ENCODE measurements at regions not wholly inside any gene's neighbourhood (a gene's known extent, or its start where the extent isn't known, plus 50 kb on each side); places are given as distances from the start of the nearest gene placed in this dataset.

GRCh38 chr5:58048954-58049353 lies 410.9 kb downstream of the PLK2 start:
- H3K27me3 ChIP-seq, result no peaks in the 10 kb centered on the region
- H3K79me2 ChIP-seq, result no peaks in the 10 kb centered on the region
- H3K9me2 ChIP-seq (replicated peaks; ENCODE audit: insufficient read depth), result no peaks in the 10 kb centered on the region
- no peaks in the 10 kb centered on the region for H4K20me1 ChIP-seq (ENCODE audit: insufficient read depth, poor library complexity, severe bottlenecking)
- 47% methylated on average over 3 of the region's 3 CpGs for WGBS (ENCODE audit: low lambda C conversion rate, missing lambda C conversion rate)
- no peak overlapping the region for H3K27ac ChIP-seq
- no peaks in the 10 kb centered on the region for H3K36me3 ChIP-seq (replicated peaks; ENCODE audit: insufficient read depth, low read depth)
- no peak for DNase-seq (ENCODE audit: low spot score)
- H3K4me2 ChIP-seq, result no peak overlapping the region
- H3K4me3 ChIP-seq, result no peak overlapping the region
- H3K4me1 ChIP-seq (ENCODE audit: insufficient read depth), result no peaks in the 10 kb centered on the region
- no peak overlapping the region for H2AFZ ChIP-seq
- no peaks in the 10 kb centered on the region for H3K9me3 ChIP-seq (ENCODE audit: low read depth)
- TF ChIP-seq CTCF (IDR thresholded peaks at IDR 0.05; ENCODE audit: poor library complexity) (no peak), EZH2 (IDR thresholded peaks at IDR 0.05; ENCODE audit: borderline replicate concordance) (no peak), EZH2phosphoT487 (IDR thresholded peaks at IDR 0.05; ENCODE audit: low read depth, severe bottlenecking, unreplicated experiment) (no peak)

GRCh38 chr5:58048185-58048925 lies 411.5 kb downstream of the PLK2 start:
- Histone ChIP-seq H3K9me3 (ENCODE audit: low read depth) (no peaks in the 10 kb centered on the region), H3K4me2 (no peak overlapping the region), H3K27ac (no peak overlapping the region), H3K36me3 (replicated peaks; ENCODE audit: insufficient read depth, low read depth) (no peaks in the 10 kb centered on the region), H3K9me2 (replicated peaks; ENCODE audit: insufficient read depth) (no peaks in the 10 kb centered on the region), H3K79me2 (no peaks in the 10 kb centered on the region), H3K4me1 (ENCODE audit: insufficient read depth) (no peaks in the 10 kb centered on the region), H3K27me3 (no peaks in the 10 kb centered on the region), H2AFZ (no peak overlapping the region), H3K4me3 (no peak overlapping the region), H4K20me1 (ENCODE audit: insufficient read depth, poor library complexity, severe bottlenecking) (no peaks in the 10 kb centered on the region)
- DNase-seq (ENCODE audit: low spot score), result peak; percentile 1
- TF ChIP-seq EZH2 (IDR thresholded peaks at IDR 0.05; ENCODE audit: borderline replicate concordance) (no peak), EZH2phosphoT487 (IDR thresholded peaks at IDR 0.05; ENCODE audit: low read depth, severe bottlenecking, unreplicated experiment) (no peak), CTCF (IDR thresholded peaks at IDR 0.05; ENCODE audit: poor library complexity) (no peak)
- 88% methylated on average over 4 of the region's 4 CpGs for WGBS (ENCODE audit: low lambda C conversion rate, missing lambda C conversion rate)

- WGBS (ENCODE audit: low lambda C conversion rate, missing lambda C conversion rate), result 100% methylated on average over 1 of the region's 1 CpG
- H3K9me2 ChIP-seq (replicated peaks; ENCODE audit: insufficient read depth), result no peaks in the 10 kb centered on the region
- no peaks in the 10 kb centered on the region for H3K27me3 ChIP-seq
- no peaks in the 10 kb centered on the region for H3K9me3 ChIP-seq (ENCODE audit: low read depth)
- H3K4me2 ChIP-seq, result no peak overlapping the region
- H3K79me2 ChIP-seq, result no peaks in the 10 kb centered on the region
- H3K4me1 ChIP-seq (ENCODE audit: insufficient read depth), result no peaks in the 10 kb centered on the region
- H3K36me3 ChIP-seq (replicated peaks; ENCODE audit: insufficient read depth, low read depth), result no peaks in the 10 kb centered on the region
- no peak overlapping the region for H3K27ac ChIP-seq
- TF ChIP-seq EZH2phosphoT487 (IDR thresholded peaks at IDR 0.05; ENCODE audit: low read depth, severe bottlenecking, unreplicated experiment) (no peak), EZH2 (IDR thresholded peaks at IDR 0.05; ENCODE audit: borderline replicate concordance) (no peak), CTCF (IDR thresholded peaks at IDR 0.05; ENCODE audit: poor library complexity) (no peak)
- no peak overlapping the region for H3K4me3 ChIP-seq
- no peaks in the 10 kb centered on the region for H4K20me1 ChIP-seq (ENCODE audit: insufficient read depth, poor library complexity, severe bottlenecking)
- peak; percentile 1 for DNase-seq (ENCODE audit: low spot score)
- H2AFZ ChIP-seq, result no peak overlapping the region
Measured at GRCh38 chr5:58046371-58046770, 413.5 kb downstream of the PLK2 start.

All from hepatocyte (in vitro differentiated cells).